GM19452 (cell line): ENCODE measurements at regions not wholly inside any gene's neighbourhood (a gene's known extent, or its start where the extent isn't known, plus 50 kb on each side); places are given as distances from the start of the nearest gene placed in this dataset.
A peak's percentile ranks its signal among the peaks of the same experiment; 100 is the strongest.
"Not testable (repeated sequence)": the region's sequence is repeated elsewhere in the genome, so short reads cannot be mapped to it uniquely, and the experiment has no call there.

Experiments
- ATAC-seq: cut with Tn5 transposase; IDR thresholded peaks from one replicate; pipeline ENCODE4 v1.9.1; 2021; ENCODE audit not compliant: unreplicated experiment

DNA sequence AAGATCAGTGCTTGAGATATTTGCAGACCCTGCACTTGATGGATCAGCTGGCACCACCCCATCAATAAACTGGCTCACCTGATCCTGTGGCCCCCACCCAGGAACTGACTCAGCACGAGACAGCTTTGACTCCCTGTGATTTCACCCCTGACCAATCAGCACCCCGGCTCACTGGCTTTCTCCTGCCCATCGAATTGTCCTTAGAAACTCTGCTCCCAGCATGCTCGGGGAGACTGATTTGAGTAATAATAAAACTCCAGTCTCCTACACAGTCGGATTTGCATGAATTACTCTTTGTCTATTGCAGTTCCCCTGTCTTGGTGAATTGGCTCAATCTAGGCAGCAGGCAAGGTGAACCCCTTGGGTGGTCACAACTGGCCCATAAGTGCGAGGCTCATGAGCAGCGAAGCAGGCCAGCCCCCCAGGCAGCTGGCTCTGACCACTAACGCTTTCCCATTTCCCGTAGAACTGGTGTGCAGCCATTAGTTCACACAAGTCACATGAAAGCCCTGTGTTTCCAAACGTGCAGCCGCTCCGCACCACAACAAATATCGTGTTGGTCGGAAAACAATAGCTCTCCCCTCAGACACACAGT is 79.6 kb downstream of the RSPH3 start:
- ATAC-seq = no peak

DNA sequence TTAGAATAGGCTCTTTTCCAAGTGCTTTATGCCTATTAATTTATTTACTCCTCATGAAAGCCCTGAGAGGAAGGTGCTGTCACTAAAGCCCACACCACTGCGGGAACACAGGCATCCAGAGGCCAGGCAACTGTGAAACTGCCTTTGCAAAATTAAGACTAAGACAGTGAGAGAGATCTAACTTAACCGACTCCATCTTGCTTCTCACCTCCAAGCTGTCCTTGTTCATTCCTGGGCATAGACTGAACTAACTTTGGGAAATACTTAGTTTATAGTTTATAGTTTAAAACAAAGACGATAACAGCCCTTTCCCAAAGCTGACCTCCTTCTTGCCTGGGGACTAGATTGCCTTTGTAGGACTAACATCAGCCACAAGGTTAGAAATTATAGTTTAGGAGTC is 80.1 kb downstream of the RSPH3 start:
- ATAC-seq = no peak

DNA sequence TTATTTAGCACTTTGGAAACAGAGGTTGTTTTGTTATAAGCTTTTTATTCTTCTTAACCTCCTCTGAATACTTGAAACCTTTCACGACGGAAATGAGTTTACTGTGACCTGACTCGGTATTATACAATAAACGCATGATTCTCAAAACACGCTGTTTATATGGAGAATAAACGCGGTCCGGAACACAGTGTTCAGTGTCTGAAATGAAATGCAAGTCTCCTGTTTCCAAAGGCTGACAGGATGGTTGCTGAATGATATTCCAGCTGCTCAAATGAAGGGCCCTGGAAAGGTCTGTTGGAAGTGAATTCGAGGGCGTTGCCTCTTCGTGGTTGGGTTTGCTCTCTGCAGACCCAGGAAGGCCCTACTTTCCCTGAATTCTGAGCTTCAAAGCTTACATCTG is 83.4 kb downstream of the RSPH3 start:
- no peak for ATAC-seq

DNA sequence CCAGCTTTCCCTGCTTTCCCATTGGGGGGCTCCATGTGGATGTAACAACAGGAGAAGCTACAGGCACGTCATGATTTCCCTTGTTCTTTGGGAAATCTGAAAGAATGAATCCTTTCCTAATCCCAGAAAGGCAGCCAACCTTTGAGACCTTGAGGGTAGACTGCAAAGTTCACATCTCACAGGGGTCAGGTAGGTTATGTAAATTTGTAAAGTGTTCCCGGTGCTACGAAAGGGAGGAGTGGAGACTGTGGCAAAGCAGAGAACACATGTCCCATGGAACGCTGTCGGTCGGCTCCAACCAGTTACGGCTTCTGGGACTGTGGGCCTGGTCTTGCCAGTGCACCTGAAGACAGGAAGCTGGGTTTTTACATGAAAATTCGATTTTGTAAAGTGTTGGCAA is 85.1 kb downstream of the RSPH3 start:
- no peak for ATAC-seq

DNA sequence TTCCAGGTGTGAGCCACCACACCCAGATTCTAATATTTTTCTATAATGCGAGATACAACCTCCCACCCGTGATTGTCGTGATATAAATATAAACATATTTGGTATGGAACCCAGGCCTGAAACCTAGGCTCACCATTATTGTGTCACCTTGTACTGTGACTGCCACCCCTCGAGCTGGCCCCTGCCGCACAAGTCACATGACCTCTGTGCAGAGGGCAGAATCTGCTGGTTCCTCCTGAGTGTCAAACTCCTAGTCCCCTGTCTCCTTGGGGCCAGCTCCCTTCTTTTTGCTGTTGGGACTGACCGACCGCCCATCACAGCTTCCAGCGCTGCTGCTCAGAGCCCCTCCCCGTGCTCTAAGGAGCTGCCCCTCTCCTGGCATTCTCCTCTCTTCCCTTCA is 86.4 kb downstream of the RSPH3 start:
- ATAC-seq = no peak

DNA sequence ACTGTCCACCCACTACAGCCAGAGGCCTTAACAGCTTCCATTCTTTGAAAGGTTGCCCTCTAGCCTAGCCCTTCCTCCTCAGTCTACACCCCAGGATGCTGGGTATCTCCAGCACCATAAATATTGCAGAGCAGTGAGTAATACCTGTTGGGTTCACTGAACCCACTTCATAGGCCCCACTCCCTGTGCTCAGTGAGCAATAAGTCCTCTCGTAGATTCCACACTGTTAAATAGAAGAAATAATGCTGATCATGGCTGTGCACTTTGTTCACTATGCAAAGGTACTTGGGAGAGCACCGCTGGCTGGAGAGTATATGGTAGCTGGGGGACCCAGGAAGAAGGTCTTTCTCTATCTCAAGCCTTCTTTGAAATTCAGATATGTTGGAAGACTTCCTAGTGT is 87.3 kb downstream of the RSPH3 start:
- ATAC-seq = no peak

DNA sequence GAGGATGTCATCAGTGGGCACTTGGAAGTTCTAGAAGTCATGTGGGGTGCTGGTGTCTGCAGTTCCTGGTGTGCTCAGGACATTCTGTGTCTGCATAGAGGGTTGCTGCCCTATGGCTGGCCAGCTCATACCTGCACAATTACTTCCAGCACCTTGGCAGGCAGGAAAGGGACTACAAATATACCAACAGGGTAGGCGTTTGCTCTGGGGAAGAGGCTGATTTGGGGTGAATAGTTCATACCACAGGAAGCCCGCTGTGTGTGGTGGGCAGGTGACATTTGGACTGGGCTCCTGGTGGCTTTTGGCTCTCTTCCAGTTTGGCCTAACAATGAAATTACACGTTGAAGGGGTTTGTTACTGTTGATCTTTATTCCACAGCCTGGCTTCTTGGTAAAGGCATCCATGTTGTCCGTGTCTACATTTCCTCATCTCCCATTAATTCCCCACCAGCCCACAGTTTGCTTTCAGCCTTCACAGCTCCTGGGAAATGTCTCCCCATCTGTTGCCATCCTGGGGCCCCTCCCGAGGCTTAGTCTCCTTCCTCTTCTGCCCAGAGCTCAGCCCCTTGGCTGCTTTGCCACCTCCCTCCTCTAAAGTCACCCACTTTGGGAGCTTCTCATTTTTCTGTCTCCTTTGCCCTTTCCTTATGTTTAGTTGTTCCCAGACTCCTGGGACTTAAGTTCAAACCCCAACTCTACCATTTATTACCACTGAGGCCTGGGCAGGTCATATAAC is 88.1 kb downstream of the RSPH3 start:
- no peak for ATAC-seq

DNA sequence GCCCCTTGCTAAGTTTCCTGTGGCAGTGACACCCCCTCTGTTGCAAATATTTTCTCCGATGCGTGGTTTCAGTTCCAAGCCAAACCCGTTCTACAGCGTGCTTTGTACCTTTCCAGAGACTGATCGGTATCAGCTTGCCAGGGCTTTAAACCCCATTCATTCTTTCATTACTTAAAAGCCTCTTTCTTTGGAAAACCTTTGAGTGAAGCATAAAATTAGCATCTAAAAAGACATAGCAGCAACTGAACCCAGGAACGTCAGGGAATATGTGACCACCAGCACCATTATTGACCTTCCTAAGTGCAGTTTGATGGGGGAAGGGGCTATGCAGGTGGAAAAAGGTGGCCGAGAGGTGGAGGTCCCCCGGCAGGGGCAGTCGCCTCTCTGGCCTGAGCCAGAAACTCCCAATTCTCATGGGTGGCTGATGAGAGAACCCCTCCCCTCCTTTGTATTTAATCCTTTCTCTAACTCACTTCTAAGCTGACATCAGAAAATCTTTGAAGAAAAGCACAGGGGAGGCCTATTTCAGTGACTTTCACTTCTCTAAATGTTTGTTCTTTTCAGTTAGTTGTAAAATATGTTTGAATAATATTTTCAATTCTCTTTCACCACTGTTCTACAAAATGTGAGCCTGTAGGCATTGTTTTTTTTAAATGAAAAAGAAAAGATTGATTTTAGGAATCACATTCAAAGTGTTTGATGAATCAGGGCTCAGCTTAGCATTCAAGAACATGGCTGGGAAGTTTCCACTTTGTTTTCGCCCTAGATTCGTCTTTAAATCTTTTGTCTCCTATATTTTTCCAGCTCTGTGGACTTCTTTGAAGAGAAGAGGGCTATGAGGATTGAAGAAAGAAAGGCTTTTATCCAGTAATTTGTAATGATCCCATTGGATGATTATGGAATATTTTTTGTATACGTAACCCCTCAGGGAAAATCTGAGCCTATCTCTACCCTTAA is 89.2 kb downstream of the RSPH3 start:
- peak; percentile 52 for ATAC-seq

DNA sequence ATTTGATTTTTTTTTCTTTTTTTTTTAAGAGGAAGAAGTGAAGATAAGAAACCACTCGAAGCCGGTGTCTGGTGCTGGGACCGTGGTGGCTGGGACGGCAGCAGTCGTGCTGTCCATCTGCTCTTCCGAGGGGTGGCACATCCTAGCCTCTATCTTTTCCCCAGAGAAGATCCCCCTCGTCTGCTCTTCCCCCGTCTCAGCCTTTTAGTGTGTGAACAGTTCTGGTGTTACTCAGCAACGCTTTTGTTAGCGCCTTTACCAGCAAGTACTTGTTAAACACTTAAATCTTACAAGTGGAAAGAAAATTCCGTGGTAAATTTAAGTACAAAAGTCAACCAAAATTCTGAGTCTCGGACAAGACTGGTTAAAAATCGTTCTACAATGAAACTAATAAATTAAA is 90.1 kb downstream of the RSPH3 start:
- ATAC-seq = no peak

DNA sequence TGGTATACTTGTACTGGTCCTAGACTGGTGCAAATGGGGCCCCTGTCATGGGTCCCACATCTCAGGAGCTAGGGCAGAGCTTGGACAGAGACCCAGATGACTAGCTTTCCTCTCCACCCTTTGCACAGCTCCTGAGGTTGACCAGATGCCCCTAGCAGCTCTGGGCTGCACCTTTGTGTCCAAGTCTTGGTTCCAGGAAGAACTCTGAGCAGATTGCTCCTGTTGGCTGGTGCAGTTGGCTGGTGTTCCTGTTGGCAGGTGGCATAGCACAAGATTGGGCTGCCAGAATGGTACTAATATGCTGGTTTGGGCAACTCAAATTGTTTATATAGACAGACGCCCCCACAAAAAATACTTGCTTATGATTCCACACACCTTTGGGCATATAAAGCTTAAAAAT is 89.4 kb upstream of the EZR start:
- ATAC-seq = no peak

DNA sequence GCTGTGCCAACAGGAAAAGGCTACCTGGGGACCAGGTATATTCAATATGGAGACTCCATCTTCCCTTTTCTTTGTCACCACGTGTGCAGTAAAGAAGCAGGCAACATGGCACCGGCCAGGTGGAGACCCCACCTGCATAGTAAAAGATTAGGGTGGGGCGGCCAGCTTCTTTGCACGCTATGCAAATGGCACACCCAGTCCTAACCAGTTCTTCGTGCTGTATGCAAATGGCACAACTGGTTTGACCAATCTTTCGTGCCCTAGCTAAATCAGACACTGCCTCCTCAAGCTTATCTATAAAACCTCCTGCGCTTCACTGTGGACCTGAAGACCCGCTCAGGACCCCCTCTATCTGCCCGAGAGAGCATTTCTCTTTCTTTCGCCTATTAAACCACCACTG is 88.8 kb upstream of the EZR start:
- no peak for ATAC-seq

DNA sequence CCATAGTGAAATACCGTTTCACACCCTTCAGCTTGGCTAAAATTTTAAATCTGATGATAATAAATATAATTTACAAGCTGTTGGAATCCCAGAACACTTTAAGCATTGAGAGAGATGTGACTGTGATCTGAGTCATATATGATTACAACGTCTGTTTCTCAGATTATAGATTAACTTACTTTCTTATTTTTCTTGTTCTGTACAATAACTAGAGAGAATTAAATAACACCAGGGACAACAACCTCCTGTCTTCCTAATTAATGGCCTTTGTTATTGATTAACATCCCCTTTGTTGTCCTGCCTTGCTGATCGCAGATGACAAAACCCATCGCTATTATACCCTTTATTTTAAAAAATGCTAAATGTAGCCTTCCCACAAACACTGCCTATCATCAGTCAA is 87.8 kb upstream of the EZR start:
- ATAC-seq = no peak

DNA sequence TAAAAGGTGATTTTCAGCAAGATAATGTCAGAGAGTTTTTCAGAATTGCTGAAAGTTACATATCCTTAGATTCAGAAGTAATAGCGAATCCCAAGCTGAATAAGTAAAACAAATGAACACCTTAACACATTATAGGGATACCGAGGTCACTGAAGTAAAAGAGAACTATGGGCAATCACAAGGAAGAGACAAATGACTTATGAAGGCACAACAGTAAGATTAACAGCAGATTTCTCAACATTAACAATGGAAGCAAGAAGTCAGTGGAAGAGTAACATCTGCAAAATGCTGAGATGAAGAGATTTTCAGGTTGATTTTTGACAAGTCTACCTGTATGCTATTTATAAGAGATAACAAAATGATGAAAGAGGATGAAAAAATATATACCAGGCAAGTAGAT is 86.1 kb upstream of the EZR start:
- no peak for ATAC-seq

DNA sequence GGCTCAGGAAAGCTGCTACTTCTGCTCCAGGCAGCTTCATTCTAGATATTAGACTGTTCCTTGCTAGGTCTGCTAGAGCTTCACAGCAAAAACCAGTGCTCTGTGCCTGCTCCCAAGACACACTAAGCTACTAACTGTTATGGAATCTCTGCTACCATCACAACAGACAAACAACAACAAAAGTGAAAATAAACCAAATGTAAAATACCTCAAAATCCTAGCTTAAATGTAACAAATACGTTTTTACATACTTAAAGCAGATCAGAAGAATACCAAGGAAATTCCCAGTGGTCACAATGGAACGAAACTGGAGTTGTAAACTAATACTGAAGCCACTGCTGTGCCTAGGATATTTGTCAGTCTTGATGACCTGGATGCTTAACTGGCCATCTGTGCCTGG is 84.6 kb upstream of the EZR start:
- ATAC-seq = no peak

DNA sequence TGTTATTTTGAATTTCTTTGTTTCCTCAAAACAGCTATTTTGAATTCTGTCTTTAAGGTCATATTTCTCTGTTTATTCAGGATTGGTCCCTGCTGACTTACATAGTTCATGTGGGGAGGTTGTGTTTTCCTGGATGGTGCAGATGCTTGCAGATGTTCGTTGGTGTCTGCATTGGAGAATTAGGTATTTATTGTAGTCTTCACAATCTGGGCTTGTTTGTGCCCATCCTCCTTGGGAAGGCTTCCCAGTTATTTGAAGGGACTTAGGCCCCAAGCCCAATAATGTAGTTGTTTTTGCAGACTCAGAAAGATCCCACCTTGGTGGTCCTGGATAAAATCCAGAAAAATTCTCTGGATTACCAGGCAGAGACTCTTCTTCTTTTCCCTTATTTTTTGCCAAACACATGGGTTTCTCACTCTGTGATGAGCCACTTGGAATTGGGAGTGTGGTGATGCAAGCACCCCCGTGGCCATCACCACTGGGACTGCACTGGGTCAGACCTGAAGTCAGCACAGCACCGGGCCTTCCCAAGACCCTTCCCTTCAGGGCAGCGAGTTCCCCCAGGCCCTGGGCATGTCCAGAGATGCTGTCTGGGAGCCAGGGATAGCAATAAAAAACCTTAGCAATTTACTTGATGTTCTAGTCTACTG is 81.6 kb upstream of the EZR start:
- no peak for ATAC-seq

DNA sequence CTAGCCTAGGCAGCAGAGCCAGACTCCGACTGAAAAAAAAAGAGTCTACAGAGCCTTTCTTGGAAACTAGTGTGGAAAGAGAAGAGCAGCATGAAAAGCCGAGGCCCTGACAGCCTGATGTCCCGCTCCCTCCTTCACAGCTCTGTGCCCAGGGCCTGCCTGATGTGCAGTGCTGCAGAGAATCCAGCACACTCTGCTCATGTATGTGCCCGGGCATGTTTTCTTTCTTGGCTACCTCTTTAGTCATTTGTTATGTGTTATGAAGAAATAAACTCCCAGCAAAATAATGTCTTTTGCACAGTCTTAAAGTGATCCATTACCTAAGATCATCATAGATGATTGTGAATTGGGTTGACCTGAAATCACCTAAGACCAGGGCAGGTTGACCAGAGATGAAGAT is 78.1 kb upstream of the EZR start:
- ATAC-seq = no peak

DNA sequence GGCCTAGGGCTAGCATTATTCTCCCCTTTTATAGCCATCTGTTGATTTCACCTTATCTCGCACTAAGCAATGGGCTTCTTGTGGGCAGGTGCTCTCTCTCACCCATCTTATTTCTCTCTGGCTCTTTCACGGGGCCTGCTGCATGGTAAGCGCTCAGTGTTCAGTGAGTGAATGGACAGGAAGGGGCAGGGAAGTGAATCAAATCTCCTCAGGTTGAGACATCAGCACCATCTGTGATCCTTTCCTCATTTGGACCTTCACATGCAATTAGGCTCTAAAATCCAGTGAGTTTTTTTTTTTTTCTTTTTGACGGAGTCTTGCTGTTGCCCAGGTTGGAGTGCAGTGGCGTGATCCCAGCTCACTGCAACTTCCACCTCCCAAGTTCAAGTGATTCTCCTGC is 76.5 kb upstream of the EZR start:
- no peak for ATAC-seq

DNA sequence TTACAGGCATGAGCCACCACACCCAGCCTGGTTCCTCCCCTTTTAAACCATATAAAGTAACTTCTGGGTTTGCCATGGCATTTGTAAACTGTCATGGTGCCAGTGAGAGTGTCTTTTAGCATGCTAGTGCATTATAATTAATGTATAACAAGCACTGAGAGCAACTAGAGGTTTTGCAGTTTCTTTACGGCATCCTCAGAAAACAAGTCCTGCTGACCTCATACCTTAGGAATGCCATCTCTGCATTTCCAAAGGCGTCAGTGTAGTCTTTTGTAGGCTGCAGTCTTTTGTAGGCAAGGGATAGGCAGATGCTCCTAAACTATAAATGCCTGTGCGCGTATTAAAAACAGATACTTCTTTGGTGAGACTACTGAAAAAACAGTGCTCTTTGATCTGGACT is 75.0 kb upstream of the EZR start:
- no peak for ATAC-seq

DNA sequence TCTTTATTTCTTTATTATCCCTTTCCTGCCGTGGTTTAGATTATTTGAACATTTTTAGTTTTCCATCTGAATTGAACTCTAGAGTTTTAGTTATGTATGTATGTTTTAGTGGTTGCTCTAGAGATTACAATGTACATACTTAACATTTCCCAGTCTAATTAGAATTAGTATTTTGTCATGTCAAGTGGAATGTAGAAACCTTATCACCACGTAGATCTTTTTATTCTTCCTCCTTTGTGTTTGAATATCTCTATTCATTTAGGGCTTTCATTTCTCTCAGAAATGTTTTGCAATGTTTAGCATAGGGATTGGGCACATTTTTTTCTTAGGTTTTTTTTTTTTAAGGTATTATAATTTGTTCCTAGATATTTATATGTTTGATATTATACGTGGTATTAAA is 73.1 kb upstream of the EZR start:
- ATAC-seq = no peak

DNA sequence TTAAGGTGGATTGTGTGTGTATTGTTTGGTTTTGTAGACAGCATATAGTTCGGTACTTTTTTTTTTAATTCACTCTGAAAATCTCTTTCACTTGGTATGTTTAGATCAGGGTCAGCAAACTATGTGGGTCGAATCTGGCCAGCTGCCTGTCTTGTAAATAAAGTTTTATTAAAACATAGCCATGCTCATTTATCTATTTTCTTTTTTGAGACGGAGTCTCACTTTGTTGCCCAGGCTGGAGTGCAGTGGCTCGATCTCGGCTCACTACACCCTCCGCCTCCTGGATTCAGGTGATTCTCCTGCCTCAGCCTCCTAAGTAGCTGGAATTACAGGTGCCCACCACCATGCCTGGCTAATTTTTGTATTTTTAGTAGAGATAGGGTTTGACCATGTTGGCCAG is 72.4 kb upstream of the EZR start:
- not testable (repeated sequence) for ATAC-seq

DNA sequence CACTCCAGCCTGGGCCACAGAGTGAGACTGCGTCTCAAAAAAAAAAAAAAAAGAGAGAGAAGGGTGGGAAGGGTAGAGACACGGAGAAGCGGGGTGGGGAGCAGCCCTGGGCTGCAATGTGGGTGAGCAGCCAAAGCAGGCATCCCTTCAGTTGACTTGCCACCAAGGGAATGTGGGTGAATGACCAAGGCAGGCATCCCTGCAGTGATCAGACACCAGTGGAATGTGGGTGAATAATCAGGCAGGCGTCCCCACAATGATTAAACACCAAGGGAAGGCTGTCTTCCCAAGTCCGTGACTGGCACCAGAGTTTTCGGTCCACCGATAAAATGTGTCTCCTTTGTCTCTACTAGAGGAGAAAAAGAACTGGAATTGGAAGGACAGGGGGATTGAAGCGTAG is 69.0 kb upstream of the EZR start:
- not testable (repeated sequence) for ATAC-seq
